ENCODE measurements at regions not wholly inside any gene's neighbourhood (a gene's known extent, or its start where the extent isn't known, plus 50 kb on each side); places are given as distances from the start of the nearest gene placed in this dataset.
A peak's percentile ranks its signal among the peaks of the same experiment; 100 is the strongest.

DNA sequence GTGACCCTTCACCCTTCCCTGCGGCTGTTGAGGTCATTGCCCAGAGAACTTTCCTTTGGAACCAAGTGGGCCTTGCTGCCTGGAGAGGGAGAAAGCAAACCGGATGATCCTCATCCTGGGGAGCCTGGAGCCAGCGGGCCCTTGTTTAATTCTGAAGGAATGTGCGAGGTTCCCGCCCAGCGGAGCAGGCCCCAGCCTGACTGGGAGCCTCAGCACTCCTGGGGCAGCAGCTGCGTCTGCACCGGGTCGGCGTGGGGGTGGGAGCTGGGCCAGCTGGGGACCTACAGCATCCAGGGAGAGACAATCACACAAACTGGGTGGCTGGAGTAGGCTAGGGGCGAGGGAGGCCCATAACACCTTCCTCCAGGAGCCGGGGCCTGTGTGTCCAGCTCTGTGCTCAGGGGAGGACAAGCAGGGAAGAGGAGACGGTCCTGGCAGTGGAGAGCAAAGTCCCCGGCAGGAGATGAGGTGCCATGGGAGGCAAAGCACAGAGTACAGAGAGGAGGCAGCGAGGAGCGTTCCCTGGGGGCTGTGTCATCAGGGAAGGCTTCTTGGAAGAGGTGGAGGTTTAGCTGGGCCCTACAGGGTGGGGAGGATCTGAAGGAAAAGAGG is 61.9 kb upstream of the HAAO start:
- no peak for DNase-seq (ENCODE audit: low read depth)

DNA sequence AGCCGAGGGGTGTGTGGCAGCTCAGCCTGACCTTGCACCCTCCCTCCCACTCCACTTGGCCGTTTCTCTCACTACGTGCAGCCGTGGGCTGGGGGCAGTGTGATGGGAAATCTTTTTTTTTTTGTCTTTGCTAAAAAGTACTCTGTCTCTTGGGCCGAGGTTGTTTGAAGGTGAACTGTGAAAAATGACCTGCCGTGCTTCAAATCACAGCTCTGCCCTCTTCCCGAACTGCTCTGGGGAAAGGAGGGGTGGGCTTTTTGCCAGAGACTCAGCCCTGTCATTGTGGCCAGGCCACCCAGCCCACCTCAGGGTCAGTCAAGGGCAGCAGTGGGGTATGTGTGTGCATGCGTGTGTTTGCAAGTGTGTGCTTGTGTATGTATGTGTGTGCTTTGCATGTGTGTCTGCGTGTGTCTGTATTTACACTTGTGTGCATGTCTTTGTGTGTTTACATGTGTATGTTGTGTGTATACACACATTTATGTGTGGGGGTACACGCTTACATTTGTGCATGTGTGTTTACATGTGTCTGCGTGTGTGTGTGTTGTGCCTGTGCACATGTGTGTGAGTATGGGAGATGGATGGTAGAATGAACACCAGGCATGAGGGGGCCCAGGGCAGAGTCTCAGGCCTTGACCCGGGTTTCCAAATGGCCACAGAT is 61.3 kb upstream of the HAAO start:
- DNase-seq (ENCODE audit: low read depth): no peak

DNA sequence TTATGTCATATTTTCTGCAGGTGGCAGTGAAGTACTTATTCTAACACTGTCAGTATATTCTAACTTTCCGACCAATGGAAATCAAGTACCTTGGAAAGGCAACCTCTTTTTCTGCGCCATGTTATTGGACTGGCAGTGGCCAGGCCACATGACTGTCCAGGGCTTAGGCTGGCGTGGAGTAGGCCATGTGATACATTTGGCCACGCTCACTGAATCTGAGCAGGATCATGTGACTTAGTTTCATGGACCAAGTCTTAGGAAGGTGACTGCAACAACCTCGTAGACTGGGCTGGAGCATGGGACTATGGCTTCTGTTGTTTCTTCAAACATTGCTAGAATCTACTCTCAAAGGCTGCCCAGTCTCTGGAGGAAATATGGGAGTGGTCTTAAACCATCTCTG is 60.4 kb upstream of the HAAO start:
- DNase-seq (ENCODE audit: low read depth): no peak

DNA sequence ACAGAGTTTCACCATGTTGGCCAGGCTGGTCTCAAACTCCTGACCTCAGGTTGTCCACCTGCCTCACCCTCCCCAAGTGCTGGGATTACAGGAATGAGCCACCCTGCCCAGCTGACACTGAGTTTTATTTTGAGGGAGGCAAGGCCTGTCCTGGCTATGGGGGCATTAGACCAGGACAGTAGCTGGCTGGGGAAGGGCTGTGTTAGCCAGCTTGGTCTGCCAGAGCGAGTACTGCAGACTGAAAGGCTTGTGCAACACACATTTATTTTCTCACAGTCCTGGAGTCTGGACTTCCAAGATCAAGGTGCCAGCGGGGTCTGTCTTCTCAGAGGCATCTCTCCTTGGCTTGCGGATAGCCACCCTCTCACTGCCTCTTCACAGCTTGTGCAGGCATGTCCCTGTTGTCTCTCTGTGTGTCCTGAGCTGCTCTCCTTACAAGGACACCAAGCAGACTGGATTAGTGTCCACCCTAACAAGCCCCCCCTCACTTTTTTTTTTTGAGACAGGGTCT is 59.4 kb upstream of the HAAO start:
- DNase-seq (ENCODE audit: low read depth): no peak

DNA sequence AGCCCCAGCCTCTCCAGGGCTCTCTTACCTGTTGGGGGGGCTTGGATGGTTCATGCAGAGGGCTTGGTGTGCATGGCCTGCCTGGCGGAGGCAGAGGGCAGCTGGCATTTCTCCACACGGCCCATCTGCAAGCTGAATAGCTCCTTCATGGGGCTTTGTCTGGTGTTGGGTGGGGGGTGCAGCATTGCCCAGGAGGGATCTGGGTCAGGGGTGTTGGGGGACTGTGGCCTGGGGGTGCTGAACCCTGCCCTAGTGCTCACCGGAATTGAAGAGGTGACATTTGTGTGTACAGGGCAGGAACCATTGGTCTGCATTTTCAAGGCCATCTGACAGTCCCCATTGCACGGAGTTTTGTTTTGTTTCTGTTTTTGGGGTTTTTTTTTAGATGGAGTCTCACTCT is 58.8 kb upstream of the HAAO start:
- DNase-seq (ENCODE audit: low read depth): no peak

DNA sequence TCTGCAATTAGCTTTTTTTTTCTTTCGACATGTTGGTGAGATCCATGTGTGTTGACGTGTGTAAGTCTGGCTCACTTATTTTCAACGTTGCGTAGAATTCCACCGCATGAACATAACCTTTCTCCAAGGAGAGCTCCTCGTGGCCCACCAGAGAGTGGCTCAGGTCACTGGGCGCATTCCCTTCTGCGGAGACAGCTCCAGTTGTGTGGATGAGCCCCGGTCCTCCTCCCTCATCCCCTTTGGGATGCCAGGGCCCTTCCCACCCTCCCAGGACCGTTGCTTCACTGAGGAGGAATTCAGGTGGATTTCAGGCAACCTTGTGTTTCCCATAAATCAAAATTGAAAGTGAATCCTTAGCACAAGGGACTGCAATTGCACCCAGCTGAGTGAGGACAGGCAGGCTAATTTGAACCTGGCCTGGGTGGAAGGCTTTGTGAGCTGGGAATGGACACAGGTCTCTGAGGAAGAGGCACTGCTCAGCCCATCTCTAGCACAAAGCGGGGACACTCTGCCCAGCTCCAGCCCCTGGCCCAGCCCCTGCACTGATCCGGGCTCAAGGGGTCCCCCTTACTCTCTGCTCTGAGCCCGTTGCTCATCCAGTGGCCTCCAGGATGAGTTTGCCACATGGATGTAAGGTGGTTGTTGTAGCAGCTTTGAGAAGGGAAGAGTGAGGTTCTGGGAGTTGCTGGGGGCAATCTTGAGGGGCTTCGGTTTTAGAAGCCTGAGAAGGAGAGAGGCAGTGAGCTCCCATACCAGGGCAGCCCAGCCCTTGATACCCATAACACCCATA is 57.8 kb upstream of the HAAO start:
- DNase-seq (ENCODE audit: low read depth): no peak

DNA sequence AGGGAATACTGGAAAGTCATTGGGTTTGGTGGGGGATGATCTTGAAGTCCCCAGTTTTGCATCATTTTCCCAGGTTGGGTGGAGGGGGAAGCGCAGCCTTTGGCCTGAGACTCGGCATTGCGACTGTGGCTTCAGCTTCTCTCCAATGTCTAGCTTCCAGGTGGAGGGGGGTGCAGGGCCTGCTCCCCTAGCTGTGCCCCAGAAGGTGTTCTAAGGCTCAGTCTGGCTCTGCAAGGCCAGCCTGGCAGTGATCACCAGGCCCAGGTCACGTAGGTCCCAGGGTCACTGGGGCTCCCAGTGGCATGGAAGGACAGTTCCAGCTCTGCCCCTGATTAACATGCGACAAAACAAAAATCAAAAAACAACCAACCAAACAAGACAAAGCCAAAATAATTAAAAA is 56.9 kb upstream of the HAAO start:
- DNase-seq (ENCODE audit: low read depth): no peak

DNA sequence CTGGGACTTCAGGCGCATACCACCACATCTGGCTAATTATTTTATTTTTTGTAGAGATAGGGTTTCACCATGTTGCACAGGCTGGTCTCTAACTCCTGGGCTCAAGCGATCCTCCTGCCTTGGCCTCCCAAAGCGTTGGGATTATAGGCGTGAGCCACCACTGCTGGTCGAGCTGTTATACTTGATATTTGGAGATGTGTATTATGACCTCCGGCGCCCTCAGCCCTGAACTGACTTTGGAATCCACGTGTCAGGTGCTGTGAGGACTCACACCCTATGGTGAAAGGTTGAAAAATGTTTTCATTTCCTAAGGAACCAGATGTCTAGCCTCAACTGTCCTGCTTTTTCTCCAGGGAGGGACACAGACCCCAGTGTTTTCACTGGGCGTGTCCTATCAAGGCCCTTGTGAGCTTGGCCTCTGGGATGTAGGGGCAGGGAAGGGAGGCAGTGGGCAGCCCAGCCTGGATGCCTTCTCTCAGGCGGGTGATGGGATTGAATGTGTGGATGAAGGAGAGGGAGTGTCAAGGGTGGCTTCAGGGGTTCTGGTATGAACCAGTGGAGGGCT is 56.4 kb upstream of the HAAO start:
- DNase-seq (ENCODE audit: low read depth): no peak

DNA sequence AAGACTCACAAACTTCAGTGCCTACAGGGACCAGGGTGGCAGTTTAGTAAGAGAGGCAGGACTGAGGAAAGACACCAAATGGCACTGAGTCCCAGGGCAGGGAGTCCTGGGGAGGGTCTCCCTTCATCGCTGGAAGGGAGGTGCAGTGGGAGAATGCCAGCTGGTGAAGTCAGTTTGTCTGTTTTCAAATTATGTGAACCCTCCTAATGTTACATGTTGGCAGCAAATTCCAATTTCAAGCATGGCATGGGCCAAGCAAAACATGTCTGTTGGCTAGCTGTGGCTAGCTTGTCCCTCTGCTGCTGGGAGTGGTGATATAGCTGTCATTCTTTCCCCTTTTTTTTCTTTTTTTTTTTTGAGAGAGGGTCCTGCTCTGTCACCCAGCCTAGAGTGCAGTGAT is 55.9 kb upstream of the HAAO start:
- no peak for DNase-seq (ENCODE audit: low read depth)

DNA sequence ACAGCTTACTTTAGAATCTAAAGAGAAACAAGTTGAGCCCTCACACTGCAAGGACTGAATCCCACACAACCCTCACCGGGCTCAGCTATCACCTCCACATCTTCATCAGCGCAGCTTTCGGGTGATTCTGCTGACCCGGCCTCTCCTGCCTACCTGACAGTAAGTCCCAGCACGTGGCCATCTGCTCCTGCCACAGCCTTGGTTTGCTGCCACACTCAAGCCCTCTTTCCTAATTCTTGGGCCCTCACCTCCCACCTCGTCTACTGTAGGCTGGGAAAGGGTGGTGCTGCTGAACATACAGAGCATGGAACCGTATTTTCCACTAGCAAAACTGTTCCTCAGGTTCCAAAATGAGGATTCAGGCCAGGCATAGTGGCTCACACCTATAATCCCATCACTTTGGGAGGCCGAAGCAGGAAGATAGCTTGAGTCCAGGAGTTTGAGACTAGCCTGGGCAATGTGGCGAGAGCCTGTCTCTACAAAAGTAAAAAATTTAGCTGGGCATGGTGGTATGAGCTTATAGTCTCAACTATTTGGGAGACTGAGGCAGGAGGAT is 55.3 kb upstream of the HAAO start:
- no peak for DNase-seq (ENCODE audit: low read depth)

DNA sequence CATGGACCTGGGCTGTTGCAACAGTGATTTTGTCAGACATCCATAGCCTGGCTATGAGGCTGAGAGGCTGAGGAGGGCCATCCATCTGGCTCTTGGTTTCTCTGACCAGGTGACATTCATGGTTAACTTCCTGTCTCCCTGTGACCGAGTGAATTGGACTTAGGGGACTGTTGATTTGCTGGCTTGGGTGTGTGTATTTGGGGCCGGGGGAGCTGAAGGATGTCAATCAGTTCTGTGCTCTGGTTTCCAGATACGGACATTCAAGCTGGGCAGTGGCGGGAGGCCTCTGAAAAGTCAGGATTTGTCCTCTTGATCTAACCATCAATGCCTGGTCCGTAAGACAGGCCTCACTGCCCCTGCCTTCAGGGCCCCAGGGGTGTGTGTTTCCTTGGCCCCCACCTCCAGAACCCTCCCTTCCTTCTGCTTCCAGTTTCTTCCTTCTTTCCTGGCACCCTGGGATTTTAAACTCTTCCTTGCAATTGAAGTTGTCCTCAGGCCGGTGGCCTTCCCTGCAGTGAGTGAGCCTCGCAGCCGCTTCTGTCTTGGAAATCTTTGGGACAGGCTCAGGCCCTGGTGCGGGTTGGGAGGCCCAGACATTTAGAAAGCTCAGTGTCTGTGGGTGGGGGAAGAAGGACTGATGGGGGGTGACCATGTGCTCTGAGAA is 54.7 kb upstream of the HAAO start:
- DNase-seq (ENCODE audit: low read depth): no peak

DNA sequence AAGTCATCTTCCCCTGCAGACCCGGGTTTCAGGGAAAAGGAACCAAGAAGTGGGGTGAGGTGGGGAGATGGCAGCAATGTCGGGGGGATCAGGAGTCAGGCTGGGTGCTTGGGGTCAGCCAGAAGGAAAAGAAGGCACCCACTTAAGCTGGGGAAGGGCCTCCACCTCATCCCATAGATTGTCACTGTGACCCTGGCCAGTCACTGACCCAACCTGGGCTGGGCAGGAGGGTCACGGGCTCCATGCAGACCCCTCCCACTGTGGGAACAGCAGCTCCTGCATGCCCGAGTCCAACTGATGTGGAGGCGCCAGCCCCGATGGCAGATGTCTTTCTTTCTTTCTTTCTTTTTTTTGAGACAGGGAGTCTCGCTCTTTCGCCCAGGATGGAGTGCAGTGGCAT is 53.6 kb upstream of the HAAO start:
- no peak for DNase-seq (ENCODE audit: low read depth)

DNA sequence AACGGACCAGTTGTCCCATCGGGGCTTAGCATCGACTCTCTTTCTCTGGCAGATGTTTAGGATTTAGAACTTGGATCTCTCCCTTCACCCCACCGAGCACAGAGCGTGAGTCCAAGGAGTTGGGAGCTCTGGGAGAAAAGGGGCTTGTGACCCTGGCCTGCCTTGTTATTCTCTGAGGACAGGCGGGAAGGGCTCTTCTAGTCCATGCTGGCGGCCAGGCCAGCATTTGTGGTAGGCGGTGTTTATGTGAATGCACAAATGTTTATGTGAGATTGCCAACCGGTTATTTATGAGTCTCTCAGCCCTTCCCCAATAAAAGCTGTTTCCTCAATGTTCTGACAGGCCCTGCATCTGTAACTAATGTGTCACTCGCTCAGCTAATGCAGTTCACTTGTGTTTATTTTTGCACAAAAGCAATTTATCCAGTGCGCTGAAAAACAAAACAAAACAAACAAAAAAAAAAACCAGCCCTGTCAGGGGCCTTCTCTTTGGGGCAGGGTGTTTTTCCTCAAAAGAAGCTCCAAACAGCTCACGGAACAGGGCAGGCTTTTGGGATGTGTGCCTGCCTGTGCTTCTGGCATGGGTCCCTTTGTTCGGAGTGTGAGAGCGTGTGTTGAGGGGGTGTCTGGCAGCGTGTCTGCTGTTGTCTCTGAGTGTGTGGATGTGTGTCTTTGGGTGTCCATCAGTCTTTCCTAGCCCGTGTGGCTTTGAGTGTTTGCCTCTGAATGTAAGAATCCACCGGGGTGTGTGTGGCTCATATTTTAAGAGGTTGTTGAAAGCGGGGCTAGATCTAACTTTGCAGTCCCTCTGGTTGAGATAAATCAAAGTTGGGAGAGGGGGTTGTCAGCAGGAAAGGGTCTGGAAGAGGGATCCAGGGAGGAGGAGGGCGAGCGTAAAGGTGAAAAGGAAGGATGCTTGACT is 52.8 kb upstream of the HAAO start:
- DNase-seq (ENCODE audit: low read depth): peak; percentile 70

DNA sequence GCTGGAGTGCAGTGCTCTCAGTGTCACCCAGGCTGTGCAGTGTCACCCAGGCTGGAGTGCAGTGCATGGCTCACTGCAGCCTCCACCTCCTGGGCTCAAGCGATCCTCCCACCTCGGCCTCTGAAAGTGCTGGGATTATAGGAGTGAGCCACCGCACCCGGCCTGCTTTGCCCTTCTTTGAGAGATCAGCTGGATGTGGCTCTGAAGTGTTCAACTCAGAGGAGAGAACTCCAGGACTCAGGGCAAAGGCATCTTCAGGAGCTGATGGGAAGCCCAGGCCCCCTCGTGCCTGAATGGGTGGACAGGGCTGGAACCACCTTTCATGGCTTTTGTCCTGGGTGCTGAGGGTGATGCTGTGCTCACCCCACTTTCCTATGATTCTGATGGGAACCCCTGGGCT is 52.0 kb upstream of the HAAO start:
- DNase-seq (ENCODE audit: low read depth): no peak

DNA sequence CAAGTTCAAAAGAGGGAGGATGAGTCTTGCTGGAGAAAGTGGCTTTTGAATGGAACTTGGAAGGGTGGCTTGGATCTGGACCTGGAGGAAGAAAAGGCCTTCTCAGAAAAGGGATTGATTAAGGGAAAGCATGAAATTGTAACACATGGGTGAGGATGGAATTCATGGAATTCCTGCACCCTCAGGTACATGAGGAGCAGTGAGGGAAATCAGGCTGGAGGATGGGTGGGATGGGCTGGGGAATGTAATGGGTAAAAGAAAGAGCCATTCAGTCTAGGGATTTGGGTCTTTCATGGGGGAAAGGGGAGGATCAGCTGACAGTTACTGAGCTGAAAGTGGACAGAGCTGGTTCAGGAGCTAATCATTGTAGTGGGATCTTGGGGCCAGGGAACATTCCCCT is 51.2 kb upstream of the HAAO start:
- no peak for DNase-seq (ENCODE audit: low read depth)

DNA sequence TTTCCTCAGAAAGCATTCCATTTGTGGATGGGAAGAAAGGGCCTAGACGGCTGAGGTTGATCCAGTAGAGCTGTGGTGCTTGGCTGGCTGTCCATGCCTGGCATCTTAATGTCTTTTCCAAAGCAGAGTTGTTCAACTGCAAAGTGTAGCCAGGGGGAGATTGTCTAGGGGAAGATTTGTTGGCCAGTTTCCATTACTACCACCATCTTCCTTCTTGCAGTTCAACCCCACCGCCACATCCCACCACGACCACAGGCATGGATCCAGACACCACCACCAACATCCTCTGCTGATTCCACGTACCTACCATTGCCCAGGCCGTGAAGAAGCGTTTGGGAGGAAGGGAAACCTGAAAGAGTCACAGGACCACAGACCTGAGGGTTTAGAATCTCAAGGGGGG is 50.7 kb upstream of the HAAO start:
- no peak for DNase-seq (ENCODE audit: low read depth)

DNA sequence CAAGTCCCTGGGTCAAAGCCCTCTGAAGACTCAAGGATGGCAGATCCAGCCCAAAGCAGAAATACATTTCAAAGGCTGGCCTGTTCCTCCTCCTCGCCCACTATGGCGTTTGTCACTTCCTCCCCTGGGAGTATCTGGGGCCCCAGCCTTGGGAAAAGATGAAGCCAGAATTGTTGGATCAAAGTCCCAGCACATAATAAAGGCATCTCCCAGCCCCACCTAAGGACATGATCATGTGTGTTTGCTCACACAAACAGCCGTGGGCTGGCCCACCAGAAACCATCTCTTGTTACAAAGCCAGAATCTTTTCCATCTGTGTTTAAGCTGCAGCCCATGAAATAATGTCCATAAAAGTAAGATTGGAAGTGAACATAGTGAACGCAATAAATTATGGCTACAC is 50.1 kb upstream of the HAAO start:
- no peak for DNase-seq (ENCODE audit: low read depth)
